Fibroblast of mammary gland (primary cell): ENCODE measurements at regions not wholly inside any gene's neighbourhood (a gene's known extent, or its start where the extent isn't known, plus 50 kb on each side); places are given as distances from the start of the nearest gene placed in this dataset.

Source experiments
- DNase-seq: peaks from one replicate; pipeline ENCODE4 v3.0.0-alpha.2; 2010; ENCODE audit warnings: low read depth
- H3K4me3 ChIP-seq: 2 replicates; pipeline ENCODE4 v1.5.1; 2011; ENCODE audit warnings: low read depth, mild to moderate bottlenecking, low read length, moderate library complexity; ENCODE audit not compliant: control insufficient read depth
- CTCF ChIP-seq: conservative IDR thresholded peaks from 2 replicates; pipeline ENCODE4 v1.5.1; 2011; ENCODE audit warnings: low read depth, low read length, inconsistent platforms; ENCODE audit not compliant: control insufficient read depth, insufficient read depth

- no peak overlapping the region for H3K4me3 ChIP-seq
- no peak for DNase-seq
- TF ChIP-seq CTCF: no peak
Measured at GRCh38 chr7:132635127-132635526, 58.9 kb upstream of the PLXNA4 start.

- H3K4me3 ChIP-seq: no peak overlapping the region
- TF ChIP-seq CTCF: no peak
- DNase-seq: no peak
Measured at GRCh38 chr7:132630834-132631233, 54.6 kb upstream of the PLXNA4 start.
